GM18909 (cell line): ENCODE measurements at regions not wholly inside any gene's neighbourhood (a gene's known extent, or its start where the extent isn't known, plus 50 kb on each side); places are given as distances from the start of the nearest gene placed in this dataset.
"Not testable (repeated sequence)": the region's sequence is repeated elsewhere in the genome, so short reads cannot be mapped to it uniquely, and the experiment has no call there.

Experiments
- ATAC-seq: cut with Tn5 transposase; IDR thresholded peaks from one replicate; pipeline ENCODE4 v1.9.1; 2021; ENCODE audit warnings: mild to moderate bottlenecking; ENCODE audit not compliant: unreplicated experiment, poor library complexity

GRCh38 chr11:28964811-28965210 lies 856.6 kb downstream of the METTL15 start:
- ATAC-seq = no peak

GRCh38 chr11:28963187-28963586 lies 855.0 kb downstream of the METTL15 start:
- ATAC-seq = no peak

- no peak for ATAC-seq
These were observed 854.3 kb downstream of the METTL15 start for GRCh38 chr11:28962502-28962901.

- no peak for ATAC-seq
These were observed 853.5 kb downstream of the METTL15 start for GRCh38 chr11:28961726-28962125.

GRCh38 chr11:28956446-28956845 lies 848.3 kb downstream of the METTL15 start:
- ATAC-seq = no peak

GRCh38 chr11:28951191-28951590 lies 843.0 kb downstream of the METTL15 start:
- ATAC-seq = no peak

GRCh38 chr11:28939381-28939780 lies 831.2 kb downstream of the METTL15 start:
- ATAC-seq = no peak

- ATAC-seq = no peak
These were observed 829.9 kb downstream of the METTL15 start for GRCh38 chr11:28938091-28938490.

- no peak for ATAC-seq
These were observed 824.8 kb downstream of the METTL15 start for GRCh38 chr11:28932940-28933339.

- no peak for ATAC-seq
These were observed 815.8 kb downstream of the METTL15 start for GRCh38 chr11:28924004-28924403.

- no peak for ATAC-seq
These were observed 814.3 kb downstream of the METTL15 start for GRCh38 chr11:28922386-28922981.

GRCh38 chr11:28919194-28919593 lies 811.0 kb downstream of the METTL15 start:
- ATAC-seq = no peak

- ATAC-seq = no peak
These were observed 805.7 kb downstream of the METTL15 start for GRCh38 chr11:28913883-28914282.

- ATAC-seq = no peak
These were observed 803.6 kb downstream of the METTL15 start for GRCh38 chr11:28911829-28912228.

- ATAC-seq = no peak
These were observed 802.7 kb downstream of the METTL15 start for GRCh38 chr11:28910926-28911325.

- no peak for ATAC-seq
These were observed 795.5 kb downstream of the METTL15 start for GRCh38 chr11:28903716-28904115.

- ATAC-seq = no peak
These were observed 792.2 kb downstream of the METTL15 start for GRCh38 chr11:28900427-28900826.

GRCh38 chr11:28899706-28900105 lies 791.5 kb downstream of the METTL15 start:
- no peak for ATAC-seq

GRCh38 chr11:28890601-28891040 lies 782.4 kb downstream of the METTL15 start:
- not testable (repeated sequence) for ATAC-seq

GRCh38 chr11:28887681-28888080 lies 779.5 kb downstream of the METTL15 start:
- ATAC-seq = no peak

- no peak for ATAC-seq
These were observed 771.7 kb downstream of the METTL15 start for GRCh38 chr11:28879869-28880268.

- ATAC-seq = no peak
These were observed 769.8 kb downstream of the METTL15 start for GRCh38 chr11:28878025-28878424.

- no peak for ATAC-seq
These were observed 769.2 kb downstream of the METTL15 start for GRCh38 chr11:28877340-28877739.
